ENCODE measurements at regions not wholly inside any gene's neighbourhood (a gene's known extent, or its start where the extent isn't known, plus 50 kb on each side); places are given as distances from the start of the nearest gene placed in this dataset.

DNA sequence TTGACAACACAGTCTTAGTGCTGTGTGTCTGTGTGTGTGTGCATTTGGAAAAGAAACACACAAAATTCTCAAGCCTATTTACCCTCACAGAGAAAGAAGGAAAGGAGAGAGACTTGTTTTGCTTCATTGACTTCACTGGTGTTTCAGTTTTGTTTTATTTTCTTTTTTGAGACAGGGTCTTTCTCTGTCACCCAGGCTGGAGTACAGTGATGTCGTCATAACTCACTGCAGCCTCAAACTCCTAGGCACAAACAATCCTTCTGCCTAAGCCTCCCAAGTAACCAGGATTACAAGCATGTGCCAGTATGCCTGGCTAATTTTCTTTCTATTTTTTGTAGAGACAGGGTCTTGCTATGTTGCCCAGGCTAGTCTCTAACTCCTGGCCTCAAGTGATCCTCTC, 636.9 kb downstream of the TAFA4 start:
- ATAC-seq, result no peak

DNA sequence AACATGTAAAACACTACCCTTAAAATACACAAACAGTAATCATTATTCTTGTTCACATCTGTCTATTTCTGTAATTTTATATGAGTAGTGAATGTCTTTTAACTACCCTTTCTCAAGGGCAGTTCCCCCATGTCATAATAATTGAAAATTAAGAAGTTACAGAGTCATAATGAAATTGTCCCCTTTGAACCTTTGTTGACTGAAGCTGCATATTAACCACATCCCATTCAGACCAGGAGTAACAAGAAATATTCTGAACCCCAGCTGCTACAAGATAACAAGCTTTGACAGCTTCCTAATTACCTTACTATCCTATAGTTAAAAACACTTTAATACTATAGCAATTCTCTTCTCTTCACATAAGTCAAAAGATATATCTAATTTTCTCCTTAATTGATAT, 635.9 kb upstream of the SUCLG2 start:
- no peak for ATAC-seq

GRCh38 chr3:68288085-68288484, 633.7 kb upstream of the SUCLG2 start:
- ATAC-seq, result no peak

DNA sequence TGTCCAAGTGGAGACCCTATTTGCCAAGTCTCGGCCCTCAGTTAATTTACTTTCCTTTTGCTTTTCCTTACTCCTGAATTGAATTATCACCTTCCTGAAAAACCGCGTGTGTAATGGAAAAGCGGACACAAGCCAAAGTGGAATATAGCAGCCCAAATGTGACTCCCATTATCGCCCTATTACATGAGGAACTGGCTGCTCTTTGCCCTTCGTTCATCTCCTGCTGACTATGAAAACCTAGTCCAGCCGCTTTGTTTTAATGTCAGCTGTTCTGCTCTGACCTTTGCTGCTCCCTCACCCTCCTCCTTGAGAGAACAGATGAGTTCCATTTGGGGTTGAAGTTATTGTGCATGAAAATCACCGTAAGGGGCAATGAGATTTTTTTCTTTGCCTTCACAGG, 632.7 kb upstream of the SUCLG2 start:
- ATAC-seq, result no peak

DNA sequence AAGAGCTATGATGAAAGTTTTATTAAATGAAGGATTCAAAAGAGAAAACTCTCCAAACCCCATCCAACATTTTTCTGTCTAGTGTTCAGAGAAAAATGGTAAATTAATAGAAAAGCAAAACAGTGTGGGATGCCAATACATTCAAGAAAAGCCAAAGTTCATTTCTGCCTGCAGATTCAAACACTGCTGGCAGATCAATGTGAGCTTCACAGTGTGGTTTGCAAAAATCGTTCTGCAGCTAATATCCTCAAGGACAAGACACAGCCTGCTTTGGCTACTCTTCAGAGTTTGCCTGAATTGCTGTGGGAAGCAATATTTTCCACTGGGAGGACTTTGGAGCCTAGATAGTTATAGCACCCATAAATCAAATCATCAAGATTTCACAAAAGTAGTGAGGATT, 619.9 kb upstream of the SUCLG2 start:
- ATAC-seq, result no peak

GRCh38 chr3:68271145-68271544, 616.7 kb upstream of the SUCLG2 start:
- ATAC-seq, result no peak

DNA sequence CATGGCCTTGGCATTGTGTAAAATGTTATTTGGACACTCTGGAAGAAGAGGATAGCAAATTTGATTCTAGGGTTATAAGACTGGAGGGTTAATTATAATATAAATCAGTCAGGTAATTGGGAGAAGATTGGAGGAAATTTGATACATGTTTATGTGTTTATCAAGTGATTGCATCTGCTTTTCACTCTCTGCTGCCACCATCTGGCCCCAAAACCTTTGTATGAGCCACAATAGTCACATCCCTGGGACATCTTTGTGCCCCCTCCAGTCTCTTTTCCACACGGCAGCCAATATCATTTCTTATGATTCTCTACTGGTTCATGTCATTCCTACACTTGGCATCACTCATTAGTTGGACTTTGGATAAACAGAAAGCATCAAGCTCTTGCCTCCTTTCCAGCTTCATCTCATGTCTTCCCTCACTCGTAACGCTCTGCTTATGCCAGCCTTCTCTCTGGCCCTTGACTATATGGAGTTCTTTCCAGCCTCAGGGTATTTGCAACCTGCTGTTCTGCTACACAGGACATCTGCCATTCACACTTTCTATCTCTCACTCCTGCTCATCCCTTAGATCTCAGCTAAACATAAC, 602.3 kb upstream of the SUCLG2 start:
- ATAC-seq, result no peak

DNA sequence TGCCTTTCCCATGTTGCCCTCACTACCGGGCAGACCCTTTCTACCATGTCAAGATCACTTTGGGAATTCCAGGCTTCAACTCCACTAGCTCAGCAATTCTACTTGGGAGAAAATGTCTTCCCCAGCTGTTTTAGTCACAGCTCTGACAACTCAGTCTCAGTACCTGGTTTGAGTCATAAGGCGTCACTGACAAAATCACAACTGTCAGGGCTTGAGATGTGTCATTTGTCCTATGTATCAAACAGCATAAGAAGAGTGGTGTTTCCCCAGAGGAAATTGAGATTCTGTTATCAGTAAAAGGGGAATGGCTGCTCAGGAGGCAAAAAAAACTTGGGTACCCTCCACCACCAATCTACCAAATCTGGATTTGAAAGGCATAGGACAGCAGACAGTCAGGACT, 594.9 kb upstream of the SUCLG2 start:
- no peak for ATAC-seq

GRCh38 chr3:68242606-68243005, 588.2 kb upstream of the SUCLG2 start:
- no peak for ATAC-seq

- ATAC-seq, result no peak
Observed at GRCh38 chr3:68239542-68239941, 585.1 kb upstream of the SUCLG2 start.

GRCh38 chr3:68234076-68234780, 579.8 kb upstream of the SUCLG2 start:
- ATAC-seq, result no peak

GRCh38 chr3:68228856-68229255, 574.4 kb upstream of the SUCLG2 start:
- no peak for ATAC-seq

GRCh38 chr3:68220832-68221231, 566.4 kb upstream of the SUCLG2 start:
- no peak for ATAC-seq

DNA sequence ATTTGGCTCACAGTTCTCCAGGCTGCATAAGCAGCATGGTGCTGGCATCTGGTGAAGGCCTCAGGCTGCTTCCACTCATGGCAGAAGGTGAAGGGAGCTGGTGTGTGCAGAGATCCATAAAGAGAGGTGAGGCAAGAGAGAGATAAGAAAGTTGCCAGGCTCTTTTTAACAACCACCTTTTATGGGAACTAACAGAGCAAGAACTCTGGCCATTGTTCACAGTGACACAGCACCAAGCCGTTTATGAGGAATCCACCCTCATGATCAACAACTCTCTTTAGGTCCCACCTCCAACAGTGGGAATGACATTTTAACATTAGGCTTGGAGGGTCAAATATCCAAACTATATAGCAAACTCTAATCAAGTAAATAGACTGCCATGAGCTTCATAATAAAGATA, 557.2 kb upstream of the SUCLG2 start:
- no peak for ATAC-seq

GRCh38 chr3:68210635-68211034, 556.2 kb upstream of the SUCLG2 start:
- no peak for ATAC-seq

GRCh38 chr3:68207327-68207726, 552.9 kb upstream of the SUCLG2 start:
- no peak for ATAC-seq

GRCh38 chr3:68206524-68207117, 552.2 kb upstream of the SUCLG2 start:
- ATAC-seq, result no peak

GRCh38 chr3:68186733-68187132, 532.3 kb upstream of the SUCLG2 start:
- no peak for ATAC-seq

- ATAC-seq, result no peak
Observed at GRCh38 chr3:68176600-68176999, 522.2 kb upstream of the SUCLG2 start.

DNA sequence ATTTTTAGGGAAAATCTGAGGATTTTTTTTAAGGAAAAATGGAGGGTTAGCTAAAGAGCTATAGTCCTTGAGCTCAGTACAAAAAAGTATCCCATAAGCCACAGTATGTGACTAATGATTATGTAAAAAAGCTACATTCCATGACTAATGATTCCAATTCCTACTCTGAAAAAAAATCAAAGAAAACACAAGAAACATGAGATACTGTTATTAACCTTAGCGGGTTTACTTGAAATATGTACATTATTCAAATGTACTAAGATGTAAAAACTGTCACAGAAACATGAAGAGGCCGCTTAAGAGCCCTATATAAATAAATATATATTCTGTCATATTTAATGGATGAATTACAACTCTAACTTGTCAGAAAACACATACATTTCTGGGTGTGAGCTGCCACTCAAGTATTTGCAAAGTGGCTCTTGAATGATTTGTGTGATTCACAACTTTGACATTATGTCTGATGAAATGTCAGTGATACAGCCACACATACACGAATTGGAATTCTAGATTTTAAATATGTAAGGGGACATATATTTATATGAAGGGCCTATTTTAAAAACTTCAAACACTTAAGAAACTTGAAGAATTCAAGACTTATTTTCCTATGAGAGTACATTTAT, 518.7 kb upstream of the SUCLG2 start:
- ATAC-seq, result no peak

GRCh38 chr3:68172039-68172438, 517.6 kb upstream of the SUCLG2 start:
- ATAC-seq, result no peak

DNA sequence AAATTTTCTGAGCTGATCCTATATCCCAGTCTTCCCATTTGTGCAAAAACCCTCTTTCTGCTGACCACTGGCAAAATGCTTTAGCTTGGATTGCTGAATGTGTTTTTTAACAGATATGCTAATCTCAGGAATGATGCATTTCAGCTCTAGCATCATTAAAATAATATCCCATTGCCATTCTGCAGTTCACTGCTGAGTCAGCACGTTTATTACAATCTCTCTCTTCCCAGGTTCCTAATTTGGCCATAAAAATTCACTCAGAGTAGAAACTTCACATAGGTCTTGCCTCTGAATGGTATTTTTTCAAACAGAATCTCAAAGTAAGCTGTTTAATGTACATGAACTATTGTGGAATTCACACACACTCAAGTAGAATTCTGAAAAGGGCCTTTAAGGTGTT, 509.6 kb upstream of the SUCLG2 start:
- no peak for ATAC-seq

DNA sequence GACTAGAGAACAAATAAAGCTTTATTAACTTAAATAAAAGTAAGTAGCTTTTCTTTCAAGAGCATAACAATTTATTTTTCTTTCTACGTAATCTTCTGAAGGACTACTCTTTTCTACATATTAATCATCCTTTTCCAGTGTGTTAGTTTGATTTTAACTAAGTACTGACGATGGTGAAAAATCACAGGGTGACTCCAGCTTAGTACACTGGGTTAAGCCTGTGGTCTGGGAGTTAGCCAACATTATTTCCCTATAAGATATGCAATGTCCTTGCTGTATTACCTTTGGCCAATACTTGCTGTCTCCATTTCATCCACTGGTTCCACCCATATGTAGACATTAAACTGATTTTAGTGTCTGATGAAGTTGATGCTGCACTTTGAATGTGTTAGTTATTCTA, 508.6 kb upstream of the SUCLG2 start:
- ATAC-seq, result no peak

GRCh38 chr3:68162644-68163043, 508.2 kb upstream of the SUCLG2 start:
- ATAC-seq, result no peak
